GM19467 (cell line): ENCODE measurements at regions not wholly inside any gene's neighbourhood (a gene's known extent, or its start where the extent isn't known, plus 50 kb on each side); places are given as distances from the start of the nearest gene placed in this dataset.
"Not testable (repeated sequence)": the region's sequence is repeated elsewhere in the genome, so short reads cannot be mapped to it uniquely, and the experiment has no call there.

Source experiments
- ATAC-seq: cut with Tn5 transposase; IDR thresholded peaks from one replicate; pipeline ENCODE4 v1.9.1; 2021; ENCODE audit warnings: mild to moderate bottlenecking, moderate library complexity; ENCODE audit not compliant: unreplicated experiment

DNA sequence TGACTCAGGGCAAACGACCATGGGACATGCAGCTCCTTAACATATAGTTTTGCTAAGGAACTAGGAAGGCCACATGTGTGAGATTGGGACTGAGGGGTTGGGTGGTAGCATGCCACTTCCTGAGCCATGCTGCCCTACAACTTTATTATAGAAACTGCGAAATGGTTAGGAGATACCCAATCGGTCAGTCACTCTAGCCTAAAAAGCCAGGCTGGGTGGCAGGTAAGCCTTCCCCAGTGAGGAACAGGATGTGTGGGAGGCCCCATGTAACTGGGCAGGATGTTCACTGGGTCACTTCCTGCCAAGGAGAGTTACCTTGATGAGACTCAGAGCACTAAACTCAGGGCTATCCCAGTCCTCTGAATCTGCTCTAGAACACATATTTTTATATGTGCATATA, 123.5 kb downstream of the MAP3K7 start:
- ATAC-seq: no peak

DNA sequence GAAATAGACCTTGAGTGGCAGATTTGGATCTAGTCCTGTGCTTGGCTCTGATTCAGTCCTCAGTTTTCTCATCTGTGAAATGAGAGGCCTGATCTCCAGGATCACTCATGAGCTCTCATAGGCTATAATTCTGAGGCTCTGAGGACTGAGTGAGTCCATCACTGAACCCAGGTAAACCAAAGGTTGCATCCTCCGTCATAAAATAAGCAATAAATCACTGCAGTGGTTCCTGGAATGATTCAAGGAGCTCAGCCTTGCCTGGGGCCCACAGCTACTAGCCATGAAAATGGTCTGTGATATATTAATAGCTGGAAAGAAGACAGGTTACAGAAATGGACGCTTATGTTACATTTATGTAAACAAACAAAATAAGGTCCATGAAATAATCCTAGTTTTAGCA, 124.8 kb downstream of the MAP3K7 start:
- ATAC-seq: no peak

DNA sequence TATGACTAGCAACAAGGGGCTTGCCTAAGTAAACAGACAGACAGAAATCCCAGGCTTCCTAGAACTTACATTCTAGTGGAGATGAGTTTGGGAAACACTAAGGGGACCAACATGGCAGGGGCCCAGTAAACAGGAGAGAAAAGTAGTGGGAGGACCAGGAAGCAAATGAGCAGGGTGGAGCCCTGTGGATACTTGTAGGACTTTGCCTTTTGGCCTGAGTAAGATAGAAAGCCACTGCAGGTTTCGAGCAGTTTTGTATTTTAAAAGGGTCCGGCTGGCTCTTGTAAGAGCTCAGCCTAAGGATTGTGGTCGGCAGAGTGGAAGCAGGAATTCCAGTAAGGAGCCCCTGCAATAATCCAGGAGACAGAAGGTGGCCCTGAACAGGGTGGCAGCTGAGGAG, 125.5 kb downstream of the MAP3K7 start:
- ATAC-seq: no peak

DNA sequence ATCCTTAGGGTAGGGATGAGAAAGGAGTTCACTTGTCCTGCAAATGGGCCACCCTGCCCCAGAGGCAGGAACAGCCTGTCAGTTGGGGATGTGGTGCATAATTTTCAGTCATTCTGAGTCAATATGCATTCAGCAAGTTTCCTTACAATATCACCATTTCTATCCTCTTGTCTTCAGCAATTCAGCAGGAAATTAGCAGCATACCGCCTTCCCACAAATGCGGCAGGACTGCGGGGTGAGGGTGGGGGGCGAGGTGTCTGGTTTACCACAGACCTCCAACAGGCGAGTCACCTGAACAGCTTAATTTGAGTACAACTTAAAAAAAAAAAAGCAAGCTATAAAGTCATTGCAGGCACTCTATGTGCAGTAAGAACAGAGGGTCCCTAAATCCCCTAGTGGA, 126.8 kb downstream of the MAP3K7 start:
- ATAC-seq: no peak

DNA sequence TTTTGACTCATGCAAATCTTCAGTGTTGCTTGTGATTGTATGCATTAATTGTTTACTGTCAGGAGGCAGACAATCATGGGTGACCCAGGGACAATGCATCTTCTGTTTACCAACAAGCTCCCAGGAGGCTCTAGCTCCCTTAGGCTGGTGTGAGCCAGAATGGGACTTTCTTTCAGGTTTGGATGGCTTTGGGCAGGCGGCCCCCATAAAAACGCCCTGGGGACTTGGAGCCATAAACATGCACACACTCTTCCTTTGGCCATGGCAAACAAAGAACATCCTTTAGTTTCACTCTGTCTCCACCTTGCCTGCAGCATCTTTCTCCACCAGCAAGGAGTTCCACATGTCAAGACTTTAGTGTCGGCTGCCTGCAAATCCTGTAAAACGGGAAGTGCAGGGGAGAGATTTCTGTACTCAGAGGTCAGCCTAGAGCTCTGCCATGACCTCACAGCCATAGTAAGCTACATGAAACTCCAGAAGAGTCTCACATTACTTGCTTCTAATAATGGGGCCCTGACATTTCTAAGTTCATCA, 127.6 kb downstream of the MAP3K7 start:
- no peak for ATAC-seq

DNA sequence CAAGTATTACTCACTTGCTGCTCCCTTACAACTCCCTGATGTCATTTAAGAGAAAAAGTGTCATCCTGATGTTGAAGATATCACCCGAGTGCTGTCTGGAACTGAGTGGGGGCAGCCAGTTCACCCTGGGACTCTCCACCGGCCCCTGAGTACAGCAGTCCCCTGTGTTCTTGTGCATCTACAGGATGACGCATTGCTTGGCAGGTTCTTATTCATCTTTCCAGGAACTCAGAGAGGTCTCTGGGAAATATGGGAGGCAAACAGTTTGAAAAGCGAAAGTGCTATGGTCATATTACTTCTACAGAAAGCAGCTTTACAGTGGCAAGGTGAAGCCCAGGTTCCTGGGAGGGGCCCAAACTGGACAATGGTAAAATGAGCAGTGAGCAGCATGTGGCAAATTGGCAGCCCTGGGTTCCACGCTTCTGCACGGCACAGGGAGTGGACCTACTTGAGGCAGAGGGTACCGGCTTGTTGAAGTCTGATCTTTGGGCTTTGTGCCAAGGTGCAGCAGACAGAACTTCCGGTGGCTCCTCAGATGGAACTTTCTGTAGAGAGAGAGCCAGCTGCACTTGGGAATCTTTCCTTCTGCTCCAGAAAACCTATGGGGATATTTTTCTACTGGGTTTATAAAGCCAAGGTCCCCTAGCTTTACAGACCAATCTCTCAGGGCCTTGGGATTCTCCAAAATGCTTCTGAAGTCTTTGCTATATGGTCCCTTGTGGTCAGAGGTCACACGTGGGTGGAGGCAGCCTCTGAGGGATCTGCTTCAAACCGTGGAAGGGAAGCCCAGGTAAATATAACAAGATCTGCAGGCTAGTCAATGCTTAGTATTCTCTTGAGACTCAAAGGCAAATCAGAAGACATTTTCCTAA, 128.3 kb downstream of the MAP3K7 start:
- no peak for ATAC-seq

DNA sequence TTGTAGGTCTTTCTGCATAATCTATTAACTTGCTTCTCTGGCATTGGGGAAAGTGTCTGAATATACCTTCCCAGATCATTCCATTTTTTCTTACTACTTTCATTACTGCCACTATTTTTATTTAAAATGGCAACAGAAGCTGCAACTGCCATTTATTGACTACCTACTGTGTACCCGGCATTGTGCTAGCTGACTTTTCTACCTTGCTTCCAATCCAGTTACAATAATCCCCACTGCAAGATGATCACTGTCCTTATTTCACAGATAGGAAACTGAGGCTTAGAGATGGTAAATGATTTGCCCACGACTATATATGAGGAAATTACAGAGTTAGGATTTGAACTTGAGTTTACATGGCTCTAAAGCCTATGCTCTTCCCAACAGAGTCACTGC, 129.0 kb downstream of the MAP3K7 start:
- no peak for ATAC-seq

DNA sequence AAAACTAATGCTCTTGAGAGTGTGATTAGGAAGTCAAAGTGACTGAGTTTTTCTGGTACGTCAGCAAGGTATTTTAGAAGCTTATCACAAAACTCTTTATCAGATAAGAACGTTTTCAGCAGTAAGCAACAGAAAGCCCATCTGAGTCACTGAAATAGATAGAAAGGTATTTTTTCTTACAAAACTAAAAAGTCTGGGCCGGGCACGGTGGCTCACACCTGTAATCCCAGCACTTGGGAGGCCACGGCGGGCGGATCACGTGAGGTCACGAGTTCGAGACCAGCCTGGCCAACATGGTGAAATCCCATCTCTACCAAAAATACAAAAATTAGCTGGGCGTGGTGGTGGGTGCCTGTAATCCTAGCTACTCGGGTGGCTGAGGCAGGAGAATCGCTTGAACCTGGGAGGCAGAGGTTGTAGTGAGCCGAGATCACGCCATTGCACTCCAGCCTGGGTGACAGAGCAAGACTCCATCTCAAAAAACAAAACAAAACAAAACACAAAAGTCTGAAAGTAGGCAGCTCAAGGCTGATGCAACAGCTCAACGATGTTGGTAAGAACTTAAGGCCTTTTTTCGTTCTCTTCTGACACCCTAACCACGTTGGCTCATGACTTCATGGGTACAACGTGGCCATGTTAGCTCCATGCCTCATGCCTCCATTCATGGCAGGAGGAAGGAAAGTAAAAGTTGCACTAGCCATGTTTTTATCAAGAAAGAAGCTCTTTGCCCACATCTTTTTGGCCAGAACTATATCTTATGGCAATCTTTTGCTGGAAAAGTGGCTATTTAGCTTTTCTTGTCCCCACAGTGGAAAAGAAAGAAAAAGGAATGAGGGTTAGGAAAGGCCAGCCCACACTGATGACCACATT, 129.6 kb downstream of the MAP3K7 start:
- ATAC-seq: not testable (repeated sequence)

DNA sequence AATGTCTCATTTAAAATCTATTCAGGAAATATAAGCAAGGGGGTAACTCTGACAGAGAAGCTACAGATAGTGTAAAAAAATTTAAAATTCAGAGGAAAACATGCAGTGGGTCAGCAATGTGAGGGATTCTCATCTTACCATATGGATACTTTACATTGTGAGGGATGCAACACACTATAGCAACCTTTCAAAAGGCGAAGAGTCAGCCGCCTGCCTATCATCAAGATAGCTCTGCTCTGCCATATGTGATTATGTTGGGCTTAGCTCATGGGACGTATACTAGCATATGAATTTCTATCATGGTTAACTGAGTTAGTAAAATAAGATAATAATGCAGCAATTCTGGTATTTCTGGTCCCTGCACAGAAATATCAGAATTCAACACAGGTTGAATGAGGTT, 130.9 kb downstream of the MAP3K7 start:
- no peak for ATAC-seq

DNA sequence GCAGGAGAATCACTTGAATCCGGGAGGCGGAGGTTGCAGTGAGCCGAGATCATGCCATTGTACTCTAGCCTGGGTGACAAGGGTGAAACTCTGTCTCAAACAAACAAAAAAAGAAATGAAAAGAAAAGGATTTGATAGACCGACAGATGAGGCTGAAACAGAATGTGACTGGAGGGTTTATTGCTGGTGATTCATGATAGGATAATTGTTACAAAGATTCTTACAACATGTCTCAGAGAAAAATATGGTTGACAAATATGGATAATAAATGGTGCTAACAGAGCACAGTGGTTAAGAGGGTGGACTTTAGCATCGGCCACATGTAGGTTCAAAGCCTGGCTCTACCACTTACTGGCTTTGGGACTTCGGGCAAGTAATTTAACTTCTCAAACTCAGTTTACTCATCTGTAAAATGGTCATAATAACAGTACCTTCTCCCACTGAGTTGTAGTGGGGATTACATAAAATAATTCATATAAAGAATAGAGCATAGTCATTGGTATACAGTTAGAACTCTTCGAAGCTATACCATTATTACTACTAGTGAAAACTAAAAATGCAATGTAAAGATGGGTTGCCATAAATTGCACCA, 131.9 kb downstream of the MAP3K7 start:
- no peak for ATAC-seq

DNA sequence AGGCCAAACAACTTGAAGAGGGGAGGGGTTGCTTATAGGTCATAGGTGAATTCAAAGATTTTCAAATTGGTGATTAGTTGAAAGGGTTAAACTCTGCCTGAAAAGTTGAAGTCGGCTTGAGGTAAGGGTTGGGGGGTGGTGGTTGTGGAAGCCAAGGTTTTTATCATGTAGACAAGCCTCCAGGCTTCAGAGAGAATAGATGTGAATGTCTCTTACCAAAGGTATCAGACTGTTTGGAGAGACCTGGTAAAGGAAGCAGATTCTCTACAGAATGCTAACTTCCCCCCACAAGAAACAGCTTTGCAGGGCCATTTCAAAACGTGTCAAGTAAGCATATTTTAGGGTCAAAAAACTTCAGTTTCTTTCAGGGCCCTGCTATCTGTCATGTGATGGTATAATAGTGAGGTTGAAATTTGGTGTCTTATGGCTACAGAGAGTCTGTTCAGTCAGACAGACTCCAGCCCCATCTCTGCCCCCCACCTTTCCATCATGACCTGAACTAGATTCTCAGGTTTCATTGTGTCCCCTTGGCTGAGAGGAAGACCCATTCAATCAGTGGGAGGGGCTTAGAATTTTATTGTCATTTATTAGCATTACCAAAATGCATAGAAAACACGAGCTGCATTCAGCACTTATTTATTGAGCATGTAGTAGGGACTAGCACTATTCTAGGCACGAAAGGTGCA, 136.5 kb downstream of the MAP3K7 start:
- ATAC-seq: no peak

DNA sequence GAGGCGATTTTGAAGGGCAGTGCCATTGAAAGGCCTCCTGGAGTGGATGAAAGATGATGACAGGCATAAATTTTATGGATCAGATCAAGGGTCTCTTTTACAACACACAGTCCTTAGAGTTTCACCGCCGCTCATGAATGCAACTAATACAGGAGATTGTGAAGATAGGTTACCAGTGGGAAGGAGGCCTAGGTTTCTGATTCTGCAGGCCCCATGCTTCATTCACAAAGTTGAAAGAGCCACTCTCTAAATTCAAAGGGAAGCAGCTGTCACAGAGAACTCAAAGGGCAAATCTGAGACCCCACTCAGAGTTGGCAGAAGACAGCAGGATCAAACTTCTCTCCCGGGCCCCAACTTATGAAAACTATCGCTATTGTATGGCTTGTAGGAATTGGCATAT, 137.6 kb downstream of the MAP3K7 start:
- ATAC-seq: no peak

DNA sequence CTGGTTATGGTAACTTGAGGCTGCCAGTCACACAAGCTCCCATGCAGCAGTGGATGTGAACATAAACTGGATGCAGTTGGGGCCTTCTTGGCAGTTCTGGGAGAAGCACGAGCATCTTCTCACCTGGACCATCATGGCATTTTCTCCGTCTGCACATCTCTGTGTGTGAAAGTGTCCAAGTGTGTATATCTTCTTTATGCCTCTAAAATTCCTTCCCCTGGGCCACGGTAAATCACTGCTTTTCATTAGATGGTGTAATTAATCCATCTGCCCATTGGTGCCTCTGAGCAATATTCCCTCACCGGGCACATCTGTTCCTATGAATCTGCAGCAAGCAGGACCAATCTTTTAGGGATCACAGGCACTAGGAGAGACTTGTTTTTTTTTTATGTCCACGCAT, 138.0 kb downstream of the MAP3K7 start:
- no peak for ATAC-seq

DNA sequence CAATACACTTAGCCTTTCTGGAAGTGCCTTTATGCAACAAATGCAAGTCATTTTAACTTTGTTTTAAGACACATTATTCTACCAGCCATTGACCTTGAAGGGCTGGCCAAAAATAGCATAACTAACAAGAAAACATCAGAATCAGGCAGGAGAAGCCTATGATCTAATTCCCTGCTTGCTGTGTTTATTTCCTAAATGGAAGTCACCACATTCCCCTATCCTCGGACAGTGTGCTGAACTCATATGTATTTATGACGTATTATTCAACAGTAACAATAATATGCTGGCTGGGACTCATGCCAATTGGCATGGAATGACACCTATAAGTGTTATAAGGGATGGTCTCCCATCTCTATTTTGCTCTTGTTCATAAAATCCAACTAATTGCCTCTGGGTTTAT, 140.7 kb downstream of the MAP3K7 start:
- ATAC-seq: no peak

DNA sequence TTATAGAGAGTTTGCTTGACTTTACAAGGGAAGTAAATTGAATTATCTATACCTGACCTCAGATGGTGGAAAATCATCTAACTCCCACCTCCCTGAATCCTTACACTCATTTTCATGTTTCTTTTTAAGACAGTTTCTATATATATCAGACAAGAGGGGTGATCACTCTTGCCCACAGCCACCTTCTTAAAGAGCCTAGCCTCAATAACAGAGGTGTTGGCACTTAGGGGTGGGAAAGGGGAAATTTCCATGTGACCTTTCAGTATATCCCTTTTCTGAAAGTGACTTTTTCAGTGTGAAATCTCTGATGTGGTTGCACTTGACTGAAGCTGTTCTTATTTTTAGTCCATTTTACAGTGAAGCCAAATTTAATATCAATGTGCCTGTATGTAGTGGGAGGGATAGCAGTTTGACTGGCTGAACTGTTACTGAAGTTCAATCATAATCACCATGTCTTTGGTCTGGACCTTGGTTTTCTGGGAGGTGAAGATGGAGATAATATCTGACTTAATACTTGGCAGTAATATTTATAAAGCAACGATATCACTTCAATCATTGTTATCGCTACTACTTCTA, 141.3 kb downstream of the MAP3K7 start:
- ATAC-seq: no peak

DNA sequence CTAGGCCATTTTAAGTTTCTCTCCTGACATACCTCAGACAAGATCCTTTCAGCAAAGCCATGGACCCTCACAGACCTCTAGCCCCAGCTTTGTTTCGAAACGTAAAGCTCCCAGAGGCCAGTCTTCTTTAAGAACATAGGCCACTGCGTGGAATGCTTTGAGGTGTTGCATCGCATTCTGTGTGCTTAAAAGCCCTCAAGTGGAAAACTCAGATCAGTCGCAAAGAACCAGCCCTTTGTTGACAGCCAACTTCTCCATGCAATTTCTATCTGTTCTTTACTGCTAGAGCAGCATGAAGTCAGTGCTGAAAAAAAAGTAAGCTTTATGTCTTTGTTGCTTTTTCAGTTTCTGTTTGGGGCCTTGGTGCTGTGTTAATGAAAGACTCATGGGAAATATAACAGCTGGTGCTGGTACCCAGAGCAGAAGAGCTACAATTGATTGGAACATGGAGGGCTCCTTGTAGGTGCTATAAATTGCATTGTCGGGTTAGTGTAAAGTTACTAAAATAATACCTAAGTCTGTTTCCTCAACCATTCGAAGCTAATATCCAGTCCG, 142.6 kb downstream of the MAP3K7 start:
- no peak for ATAC-seq

DNA sequence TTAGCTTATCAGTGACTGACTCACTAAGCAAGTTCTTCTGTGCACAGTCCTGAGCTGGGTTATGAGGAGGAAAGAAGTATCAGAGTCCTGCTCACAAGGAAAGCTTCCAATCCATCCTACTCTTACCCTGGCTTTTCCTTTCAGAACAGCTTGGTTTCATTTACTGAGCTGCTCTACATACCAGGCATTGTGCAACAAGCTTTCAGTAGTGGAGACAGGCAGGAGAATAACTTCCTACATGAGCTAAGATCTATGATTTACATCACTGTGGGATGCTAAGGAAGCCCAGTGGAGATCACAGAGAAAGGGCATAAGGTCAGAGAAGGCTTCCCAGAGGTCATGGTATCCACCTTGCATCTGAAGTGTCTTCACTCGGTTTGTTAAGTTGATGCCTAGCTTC, 144.5 kb downstream of the MAP3K7 start:
- ATAC-seq: no peak

DNA sequence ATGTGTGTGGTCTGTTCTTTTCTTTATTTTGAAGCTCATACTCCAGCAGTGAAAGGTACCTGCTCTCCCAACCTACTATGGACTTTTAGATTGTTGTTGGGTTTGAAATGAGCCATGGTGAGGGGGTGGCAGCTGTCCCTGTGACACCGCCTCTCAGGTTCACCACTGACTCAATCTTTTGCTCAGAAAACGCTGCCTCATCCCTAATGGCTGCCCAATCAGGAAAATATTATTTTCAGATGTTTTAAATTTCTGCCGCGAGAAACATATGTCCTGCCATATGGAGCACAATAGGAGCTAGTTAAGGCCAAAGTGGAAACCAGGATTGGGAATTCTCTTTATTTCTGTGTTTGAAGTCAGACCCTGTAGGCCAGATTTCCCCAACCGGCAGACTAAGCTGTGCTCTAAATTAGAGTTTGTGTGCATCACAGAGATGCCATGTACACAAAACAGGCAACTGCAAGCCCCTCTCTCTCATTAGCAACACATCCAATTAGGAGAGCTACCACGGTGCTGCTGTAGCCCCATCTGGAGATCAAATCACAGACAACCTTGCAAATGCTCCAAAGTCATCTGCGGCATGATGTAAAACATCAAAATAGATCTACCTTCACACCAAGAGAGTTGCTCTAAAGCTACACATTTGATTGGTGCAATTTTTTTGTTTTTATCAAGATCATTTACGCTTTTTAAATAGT, 144.1 kb upstream of the BACH2 start:
- ATAC-seq: no peak

DNA sequence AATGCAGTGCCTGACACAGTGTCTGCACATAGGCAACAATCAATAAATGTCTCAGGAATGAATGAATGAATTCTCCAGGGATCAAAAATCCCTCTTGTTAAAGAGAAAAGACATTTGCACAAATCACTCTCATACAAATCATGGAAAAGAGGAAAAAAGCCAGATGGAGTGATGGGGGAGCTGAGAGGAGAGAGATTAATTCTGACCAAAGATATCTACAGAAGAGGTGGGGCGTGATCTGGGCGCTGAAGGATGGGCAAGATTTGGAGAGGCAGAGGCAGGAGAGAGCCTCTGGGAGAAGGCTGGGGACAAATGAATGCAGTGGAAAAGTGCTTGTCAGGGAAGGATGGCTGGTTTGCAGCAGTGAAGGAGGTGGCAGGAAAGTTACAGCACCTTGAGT, 142.9 kb upstream of the BACH2 start:
- ATAC-seq: no peak

DNA sequence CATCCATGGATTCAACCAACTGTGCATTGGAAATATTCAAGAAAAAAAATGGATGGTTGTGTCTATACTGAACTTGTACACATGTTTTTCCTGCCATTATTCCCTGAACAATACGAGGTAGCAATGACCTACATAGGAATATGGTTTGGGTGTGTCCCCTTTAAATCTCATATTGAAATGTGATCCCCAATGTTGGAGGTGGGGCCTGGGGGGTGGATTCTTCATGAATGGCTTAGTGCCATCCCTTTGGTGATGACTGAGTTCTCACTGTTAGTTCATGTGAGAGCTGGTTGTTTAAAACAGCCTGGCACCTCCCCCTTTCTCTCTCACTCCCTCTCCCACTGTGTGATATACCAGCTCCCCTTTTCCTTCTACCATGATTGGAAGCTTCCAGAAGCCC, 139.8 kb upstream of the BACH2 start:
- no peak for ATAC-seq
